Mucosa of descending colon (tissue), 3 donors: ENCODE measurements at regions not wholly inside any gene's neighbourhood (a gene's known extent, or its start where the extent isn't known, plus 50 kb on each side); places are given as distances from the start of the nearest gene placed in this dataset.

Source experiments
- ATAC-seq: fragments of 200-7000 bp; cut with Tn5 transposase; one replicate; pipeline ENCODE4 v1.9.1; 2020; ENCODE audit warnings: mild to moderate bottlenecking, moderate library complexity
- DNase-seq, 3 donors: peaks; one replicate each; pipeline ENCODE4 v3.0.0-alpha.2; 2020
- H3K36me3 ChIP-seq: fragments of 200-600 bp; one replicate; pipeline ENCODE4 v1.8.0; 2021; ENCODE audit warnings: low read depth, mild to moderate bottlenecking
- H3K4me1 ChIP-seq: fragments of 200-600 bp; one replicate; pipeline ENCODE4 v1.8.0; 2021; ENCODE audit warnings: low read depth, mild to moderate bottlenecking
- H3K4me3 ChIP-seq: fragments of 200-600 bp; one replicate; pipeline ENCODE4 v1.8.0; 2021; ENCODE audit warnings: mild to moderate bottlenecking
- H3K9me3 ChIP-seq: fragments of 200-600 bp; one replicate; pipeline ENCODE4 v1.8.0; 2021; ENCODE audit warnings: mild to moderate bottlenecking
- CTCF ChIP-seq: fragments of 200-600 bp; IDR thresholded peaks from one replicate; pipeline ENCODE4 v1.8.0; 2022; ENCODE audit warnings: antibody characterized with exemption, mild to moderate bottlenecking
- intact Hi-C, 2 donors: fragments of 100-400 bp; cut with DNase I in 1 of 2; cut with micrococcal nuclease in 1 of 2; formaldehyde crosslinking; loops; one replicate each; pipeline versions ENCODE4 v1.11.0 to v1.11.1; 2022; cut with DNase I, micrococcal nuclease
- donor health status: DM: no; HTN: no; CAD: no; lungs with moderate emphysema.
- donor health status: DM: no; HTN: no; CAD: no.
- donor health status: DM: no; HTN: yes; CAD: no.

GRCh38 chr3:139197251-139197650 is 146.6 kb upstream of the MRPS22 start:
- H3K36me3 ChIP-seq: no peaks in the 10 kb centered on the region
- TF ChIP-seq CTCF: no peak
- ATAC-seq (peak; percentile 74), DNase-seq (no peak)
- no peak overlapping the region for H3K4me3 ChIP-seq
- H3K4me1 ChIP-seq: peaks cover 11% of the 10 kb centered on the region
- intact Hi-C loops: no loop called here
- peaks cover 4% of the 10 kb centered on the region for H3K9me3 ChIP-seq

- peaks cover 11% of the 10 kb centered on the region for H3K4me1 ChIP-seq
- TF ChIP-seq CTCF: no peak
- no peaks in the 10 kb centered on the region for H3K36me3 ChIP-seq
- intact Hi-C loops: no loop called here
- ATAC-seq (no peak), DNase-seq (no peak)
- no peak overlapping the region for H3K4me3 ChIP-seq
- H3K9me3 ChIP-seq: peaks cover 4% of the 10 kb centered on the region
Observed at GRCh38 chr3:139198186-139198585, 145.6 kb upstream of the MRPS22 start.

GRCh38 chr3:139198929-139199328 is 144.9 kb upstream of the MRPS22 start:
- ATAC-seq (no peak), DNase-seq (no peak)
- intact Hi-C loops: no loop called here
- TF ChIP-seq CTCF: no peak
- Histone ChIP-seq H3K9me3 (peaks cover 4% of the 10 kb centered on the region), H3K36me3 (no peaks in the 10 kb centered on the region), H3K4me1 (peaks cover 11% of the 10 kb centered on the region), H3K4me3 (no peak overlapping the region)

GRCh38 chr3:139199421-139200010 is 144.3 kb upstream of the MRPS22 start:
- no peaks in the 10 kb centered on the region for H3K36me3 ChIP-seq
- no peak for ATAC-seq

GRCh38 chr3:139201446-139202225 is 142.2 kb upstream of the MRPS22 start:
- Histone ChIP-seq H3K9me3 (no peaks in the 10 kb centered on the region), H3K36me3 (no peaks in the 10 kb centered on the region), H3K4me3 (no peak overlapping the region), H3K4me1 (peaks cover 11% of the 10 kb centered on the region)
- no peak for ATAC-seq
- TF ChIP-seq CTCF: no peak
- no peak for DNase-seq
- intact Hi-C loops: loop anchor here in 1 of 2 donors (2.0 kb wide), 1 partner anchor 91 kb away; no protein-coding TSS in a partner anchor

More at GRCh38 chr3:139199421-139200010, 144.3 kb upstream of the MRPS22 start:
- intact Hi-C loops: no loop called here
- TF ChIP-seq CTCF: no peak
- peaks cover 4% of the 10 kb centered on the region for H3K9me3 ChIP-seq
- DNase-seq: no peak
- no peak overlapping the region for H3K4me3 ChIP-seq
- peaks cover 11% of the 10 kb centered on the region for H3K4me1 ChIP-seq
